CD4-positive, alpha-beta T cell treated with Interleukin-10 for 1 hour (primary cell): ENCODE measurements at regions not wholly inside any gene's neighbourhood (a gene's known extent, or its start where the extent isn't known, plus 50 kb on each side); places are given as distances from the start of the nearest gene placed in this dataset.
"Not testable (repeated sequence)": the region's sequence is repeated elsewhere in the genome, so short reads cannot be mapped to it uniquely, and the experiment has no call there.

ENCODE experiments used
- DNase-seq: peaks from one replicate; pipeline ENCODE4 v3.0.0-alpha.2; 2020

DNA sequence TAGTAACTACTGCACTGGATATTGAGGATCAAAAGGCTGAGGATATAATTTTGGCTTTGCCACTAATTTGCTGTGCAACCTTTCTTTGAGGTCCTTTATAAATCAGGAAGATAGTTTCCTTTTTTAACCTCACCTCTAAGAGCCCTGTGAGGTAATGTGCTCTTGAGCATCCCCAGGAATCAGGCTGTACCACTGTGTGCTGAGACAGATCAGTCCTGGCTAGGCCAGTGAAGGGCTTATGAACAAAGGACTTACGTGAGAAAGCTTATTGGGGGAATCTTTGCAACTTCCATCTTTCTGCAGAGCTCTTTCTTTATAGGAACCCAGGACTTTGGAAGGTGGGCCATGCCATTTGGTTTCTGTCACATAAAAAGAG is 188.9 kb downstream of the SIPA1L2 start:
- DNase-seq = no peak

DNA sequence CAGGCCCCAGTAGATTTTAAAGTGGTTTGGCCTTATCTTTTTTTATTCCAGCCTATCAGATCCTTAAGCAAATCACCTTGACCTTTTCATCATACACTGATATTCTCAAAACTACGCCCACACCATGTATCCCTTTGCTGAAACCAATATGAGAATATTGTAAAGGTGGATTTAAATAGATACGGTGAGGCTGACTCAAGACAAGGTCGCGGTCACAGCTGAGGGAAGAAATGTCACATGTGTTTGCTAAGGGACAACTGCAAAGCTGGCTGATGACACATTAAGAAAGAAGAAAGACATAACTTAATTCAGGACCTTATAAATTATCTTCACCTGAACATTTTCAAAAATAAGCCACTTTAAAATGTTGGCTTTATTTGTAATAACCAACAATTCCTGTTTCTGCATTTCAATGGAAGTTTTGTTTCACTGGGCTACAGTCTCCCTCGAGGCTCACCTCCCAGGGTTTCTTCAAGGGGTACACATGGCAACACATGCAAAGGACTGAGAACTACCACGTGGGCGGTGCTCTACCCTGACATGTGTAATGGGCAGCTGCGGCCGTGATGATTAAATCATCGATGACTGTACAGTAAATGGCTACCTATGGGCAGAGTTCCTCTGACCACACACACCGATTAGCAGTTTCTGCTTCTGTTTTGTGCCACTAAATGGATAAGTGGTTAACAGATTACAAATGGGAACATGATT is 189.5 kb downstream of the SIPA1L2 start:
- DNase-seq = no peak

DNA sequence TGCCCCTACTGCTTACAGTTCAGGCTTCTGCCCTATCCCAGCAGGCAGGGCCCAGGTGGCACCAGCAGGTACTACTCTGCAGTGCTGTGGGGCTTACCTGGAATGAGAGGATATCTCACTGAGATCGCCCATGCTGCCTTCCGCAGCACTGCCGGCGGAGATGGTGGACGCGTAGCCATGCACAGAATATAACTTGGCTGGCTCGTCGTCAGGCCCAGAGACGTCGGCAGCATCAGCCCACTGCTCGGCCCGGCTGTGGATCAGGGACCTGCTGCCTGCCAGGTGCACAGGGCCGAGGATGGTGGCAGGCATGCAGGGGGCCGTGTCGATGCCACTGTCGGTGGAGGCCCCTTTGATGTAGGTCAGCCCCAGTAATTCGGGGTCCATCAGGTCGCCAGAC is 190.9 kb downstream of the SIPA1L2 start:
- DNase-seq = no peak

DNA sequence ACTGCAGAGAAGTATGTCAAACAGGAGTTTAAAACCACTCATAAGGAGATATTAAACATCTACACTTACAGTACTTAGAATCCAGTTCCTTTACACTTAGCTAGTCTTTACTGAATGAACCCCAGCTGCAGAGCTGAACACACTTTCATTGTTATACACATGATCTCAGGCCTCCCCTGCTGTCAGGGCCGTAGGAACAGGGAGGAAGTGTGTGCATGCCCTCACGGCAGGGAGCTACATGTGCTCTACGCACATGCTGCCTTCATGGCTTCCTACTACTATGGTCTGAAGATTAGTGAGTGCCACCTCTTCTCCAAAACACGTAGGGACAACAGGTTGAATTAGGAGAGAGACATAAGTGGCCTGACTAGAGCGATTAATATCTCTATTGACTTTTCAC is 191.5 kb downstream of the SIPA1L2 start:
- DNase-seq = no peak

DNA sequence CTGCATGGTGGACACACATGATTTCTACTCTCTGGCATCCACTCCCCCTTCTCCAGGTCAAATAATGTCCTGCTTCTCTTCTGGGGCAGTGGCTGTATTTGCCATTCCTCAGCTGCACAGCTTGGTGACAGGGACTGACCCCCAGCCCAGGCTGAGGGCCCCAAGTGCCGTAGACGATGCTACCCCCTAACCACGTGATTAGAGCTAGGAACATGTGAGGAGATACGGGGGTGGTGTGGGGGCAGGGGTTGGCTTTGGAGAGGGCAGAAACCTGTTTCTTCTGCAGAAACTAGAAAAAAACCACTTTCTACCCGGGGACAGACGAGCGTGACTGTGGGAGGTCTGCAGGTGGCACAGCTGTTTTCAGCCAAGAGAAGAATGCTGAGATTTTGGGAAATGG is 192.4 kb downstream of the SIPA1L2 start:
- no peak for DNase-seq

DNA sequence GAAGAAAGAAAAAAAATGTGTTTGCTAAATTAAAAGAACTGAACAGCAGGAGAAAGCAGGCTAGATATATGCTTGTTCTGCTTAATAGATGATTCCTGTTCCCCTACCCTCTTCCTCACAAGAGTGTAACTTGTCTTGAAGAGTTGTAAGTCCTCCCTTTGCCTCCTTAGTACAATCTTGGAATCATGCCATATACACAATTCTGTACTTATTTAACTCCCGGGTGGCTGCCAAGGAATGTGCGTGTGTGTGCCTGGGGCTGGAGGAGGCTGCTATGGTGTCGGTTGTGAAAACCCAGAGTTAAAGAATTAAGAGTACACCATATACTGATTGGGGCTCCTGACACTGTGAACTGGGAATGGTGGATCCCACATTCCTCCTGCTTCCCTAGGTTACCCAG is 194.2 kb downstream of the SIPA1L2 start:
- no peak for DNase-seq

DNA sequence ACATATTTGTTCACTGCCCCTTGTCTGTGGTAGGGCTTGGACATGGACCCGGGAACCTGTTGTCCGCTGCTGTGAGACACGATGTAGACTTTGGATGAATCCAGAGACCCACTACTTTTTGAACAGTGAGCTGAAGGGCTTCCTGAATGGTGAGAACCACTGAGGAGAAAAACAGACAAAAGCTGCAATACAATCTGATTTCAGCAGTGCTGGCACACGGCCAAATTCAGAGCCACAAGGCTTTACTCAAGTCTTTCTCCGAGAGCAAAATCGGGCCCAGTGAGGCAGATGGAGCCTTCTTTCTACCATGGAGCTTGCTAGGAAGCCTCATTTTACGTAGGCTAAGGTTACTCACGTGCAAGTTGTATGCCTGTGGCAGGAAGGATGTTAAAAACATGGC is 197.6 kb downstream of the SIPA1L2 start:
- no peak for DNase-seq

DNA sequence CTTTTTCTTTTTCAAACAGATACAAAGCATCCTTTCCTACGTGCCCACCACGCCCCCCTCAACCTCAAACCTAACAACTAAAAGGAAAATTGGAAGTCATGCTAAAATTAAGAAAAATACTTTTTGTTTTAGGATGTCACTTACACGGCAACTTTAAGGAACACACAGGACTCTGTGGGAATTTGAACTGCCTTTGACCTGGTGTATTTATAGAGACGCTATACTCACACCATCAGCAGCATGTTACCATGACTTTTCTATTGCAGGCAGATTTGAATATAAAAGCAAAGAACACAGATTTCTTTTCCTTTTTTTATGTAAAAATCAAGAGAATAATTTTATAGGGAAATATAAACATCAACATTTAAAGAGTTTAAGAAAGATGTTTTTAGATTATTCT is 198.2 kb downstream of the SIPA1L2 start:
- DNase-seq = no peak

DNA sequence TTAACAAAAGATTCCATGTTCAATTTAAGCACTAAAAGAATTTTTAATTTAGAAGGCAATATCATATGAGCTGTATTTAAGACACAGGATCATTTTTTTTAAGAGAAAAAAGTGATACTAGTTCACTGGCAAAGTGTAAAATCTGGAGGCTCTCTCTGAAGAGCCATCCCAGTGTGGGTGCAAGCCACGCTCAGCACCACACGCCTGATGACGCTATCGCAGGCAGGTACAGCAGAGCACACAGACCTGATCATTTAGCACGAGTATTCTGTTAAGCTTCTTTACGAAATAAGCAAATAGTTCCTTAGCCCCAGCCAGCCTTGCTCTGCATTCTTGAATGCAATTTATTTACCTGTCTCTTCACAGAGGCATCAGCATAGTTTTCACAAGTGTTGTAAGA is 198.6 kb downstream of the SIPA1L2 start:
- DNase-seq = no peak

DNA sequence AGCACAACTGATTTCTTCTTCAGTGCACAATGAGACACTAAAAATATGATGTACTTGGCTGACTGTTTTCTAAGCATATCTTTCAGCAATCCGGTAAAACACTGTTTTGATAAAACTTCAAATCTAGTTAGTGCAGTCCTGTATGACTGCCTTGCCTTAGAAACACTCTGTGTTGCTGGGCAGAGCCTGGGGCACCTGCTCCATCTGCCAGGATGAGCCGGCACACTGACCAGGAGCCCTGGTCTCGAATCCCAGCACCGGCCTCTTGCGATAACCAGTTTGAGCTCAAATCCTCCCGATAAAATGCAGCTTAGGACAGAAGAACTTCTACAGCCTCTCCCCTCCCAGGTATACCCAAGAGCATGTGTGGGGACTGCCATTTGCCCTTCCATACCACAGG is 199.5 kb downstream of the SIPA1L2 start:
- no peak for DNase-seq

DNA sequence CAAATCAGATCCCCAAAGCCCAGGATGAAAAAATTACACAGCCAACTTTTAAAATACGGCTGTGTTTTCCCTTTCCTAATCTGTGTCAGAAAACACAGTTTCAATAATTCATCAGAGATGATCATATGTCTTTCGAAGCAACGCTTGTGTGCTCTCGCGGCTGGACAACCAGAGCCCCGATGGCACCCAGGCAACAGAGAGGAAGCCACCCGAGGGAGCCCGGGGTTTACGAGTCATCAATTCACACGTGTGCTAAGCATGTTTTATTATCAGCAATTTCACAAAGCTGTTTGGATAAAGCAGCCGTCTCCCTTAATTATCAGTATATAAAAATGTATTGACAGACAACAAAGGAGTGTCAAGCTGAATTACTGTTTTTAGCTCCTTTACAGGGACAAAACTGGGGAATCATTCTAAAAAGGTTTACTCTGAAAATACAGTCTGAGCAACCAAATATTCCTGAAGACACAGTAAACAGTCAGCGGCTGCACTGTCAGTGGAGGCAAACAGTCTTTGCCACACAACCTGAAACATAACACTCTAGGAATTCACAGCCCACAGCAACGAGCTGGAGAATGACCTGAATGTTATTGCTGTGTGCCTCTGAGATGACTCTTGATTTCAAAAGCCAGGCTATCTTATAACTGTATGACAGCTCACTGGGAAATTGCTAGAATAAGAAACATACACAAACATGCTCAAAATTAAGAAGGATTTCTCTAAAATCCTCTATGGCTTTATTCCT is 201.0 kb downstream of the SIPA1L2 start:
- no peak for DNase-seq

DNA sequence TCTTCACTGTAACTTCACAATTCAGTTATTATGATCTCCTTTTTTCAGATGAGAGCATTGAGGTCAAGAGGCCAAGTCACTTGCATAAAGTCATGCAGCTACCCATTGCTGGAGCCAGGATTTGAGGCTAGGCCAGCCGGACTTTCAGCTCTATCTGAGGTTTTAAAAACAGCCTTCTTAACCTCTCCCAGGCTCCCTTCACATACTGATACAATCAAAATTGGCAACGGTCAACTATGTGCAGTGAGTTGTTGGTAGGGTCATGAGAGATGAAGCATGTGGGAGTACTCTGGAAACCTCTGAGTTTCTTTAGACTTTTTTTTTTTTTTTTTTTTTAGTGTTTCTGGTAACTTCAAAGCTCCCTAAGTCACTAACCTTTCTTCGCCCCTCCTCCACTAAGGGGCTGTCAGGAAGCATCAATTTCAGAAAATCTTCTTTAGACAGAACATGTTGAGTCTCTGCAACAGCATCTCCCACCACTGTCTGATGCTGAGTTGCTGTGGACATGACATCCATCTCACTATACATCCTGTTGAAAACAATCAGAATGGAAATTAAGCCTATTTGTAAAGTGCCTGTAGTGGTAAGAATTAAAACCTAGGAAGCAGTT is 201.8 kb downstream of the SIPA1L2 start:
- DNase-seq = no peak

DNA sequence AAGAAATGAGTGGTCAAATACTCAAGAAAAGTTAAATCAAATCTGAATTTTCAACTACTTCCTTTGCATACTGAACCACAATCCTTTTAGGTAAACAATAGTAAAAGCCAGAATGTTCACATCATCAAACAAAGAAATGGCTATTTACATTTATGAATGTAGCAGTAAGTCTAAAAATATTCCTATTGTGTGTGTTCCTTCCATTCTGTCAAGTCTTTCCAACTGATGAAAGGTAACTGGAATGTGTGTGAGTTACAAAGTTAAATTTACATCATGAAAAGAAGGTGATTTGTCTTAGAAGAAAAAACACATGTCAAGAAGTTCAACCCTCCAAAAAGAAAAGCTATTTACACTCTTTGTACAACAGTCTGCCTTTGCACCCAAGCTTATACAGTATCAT is 203.1 kb downstream of the SIPA1L2 start:
- no peak for DNase-seq

DNA sequence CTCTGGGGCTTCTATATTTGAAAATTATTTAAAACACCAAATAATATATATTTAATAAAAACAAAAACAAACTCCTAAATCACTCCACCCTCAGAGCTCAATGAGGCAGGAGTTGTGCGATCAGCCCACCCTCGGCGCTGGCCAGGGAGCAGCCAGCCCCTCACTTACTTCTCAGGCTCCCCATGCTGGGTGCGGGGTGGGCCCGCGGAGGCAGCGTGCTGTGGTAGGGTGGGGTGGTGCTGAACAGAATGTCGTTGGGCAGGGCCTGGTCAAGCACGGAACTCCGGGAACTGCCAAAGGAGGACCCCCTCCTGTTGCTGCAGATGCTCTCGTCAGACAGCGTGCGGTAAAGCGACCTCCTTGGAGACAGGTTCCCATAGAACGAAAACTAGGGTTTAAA is 204.5 kb downstream of the SIPA1L2 start:
- DNase-seq = no peak

DNA sequence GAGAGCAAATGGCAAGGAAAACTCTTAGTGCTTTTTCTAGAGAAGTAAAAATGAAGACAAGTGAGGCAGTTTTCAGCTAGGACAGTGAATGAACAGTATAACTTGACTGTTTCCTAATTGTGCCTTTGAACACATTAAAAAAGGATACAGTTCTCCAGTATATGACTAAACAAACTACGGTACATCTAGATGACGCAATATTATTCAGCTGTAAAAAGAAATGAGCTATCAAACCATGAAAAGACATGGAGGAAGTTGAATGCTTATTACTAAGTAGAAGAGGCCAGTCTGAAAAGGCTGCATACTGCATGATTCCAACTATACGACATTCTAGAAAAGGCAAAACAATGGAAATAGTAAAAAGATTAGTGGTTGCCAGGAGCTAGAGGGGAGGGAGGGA is 206.3 kb downstream of the SIPA1L2 start:
- DNase-seq = no peak

DNA sequence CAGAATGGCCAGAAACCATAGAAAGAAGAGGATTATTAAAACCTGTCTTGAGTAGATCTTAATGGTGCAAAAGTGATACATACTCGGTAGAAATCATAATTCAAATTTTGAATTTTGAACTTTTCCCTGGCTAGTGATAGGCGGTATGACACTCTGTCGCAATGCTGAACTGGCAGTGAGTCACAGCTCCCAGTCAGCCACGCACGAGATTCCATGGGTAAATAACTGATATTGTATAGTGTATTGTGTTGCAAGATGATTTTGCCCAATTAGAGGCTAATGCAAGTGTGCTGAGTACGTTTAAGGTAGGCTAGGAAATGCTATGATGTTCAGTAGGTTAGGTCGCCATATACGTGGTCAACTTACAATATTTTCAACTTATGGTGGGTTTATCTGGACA is 207.0 kb downstream of the SIPA1L2 start:
- DNase-seq = no peak

DNA sequence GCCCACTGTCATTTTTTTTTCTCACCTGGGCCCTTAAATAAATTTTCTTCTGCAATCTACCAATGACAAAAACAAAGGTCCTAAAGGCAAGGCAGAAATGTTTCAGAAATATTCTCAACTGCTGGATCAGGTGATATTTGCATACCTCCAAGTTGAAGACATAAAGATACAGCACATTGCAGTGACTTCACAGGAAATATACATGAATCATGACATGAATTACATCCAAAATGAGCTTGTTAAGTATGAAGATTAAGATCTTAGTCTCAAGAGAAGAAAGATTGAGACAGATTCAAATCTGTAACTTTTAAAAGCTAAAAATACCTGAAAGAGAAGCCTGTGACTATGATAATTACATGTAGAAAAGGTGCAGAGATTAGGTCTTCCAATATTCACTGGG is 207.8 kb downstream of the SIPA1L2 start:
- no peak for DNase-seq

DNA sequence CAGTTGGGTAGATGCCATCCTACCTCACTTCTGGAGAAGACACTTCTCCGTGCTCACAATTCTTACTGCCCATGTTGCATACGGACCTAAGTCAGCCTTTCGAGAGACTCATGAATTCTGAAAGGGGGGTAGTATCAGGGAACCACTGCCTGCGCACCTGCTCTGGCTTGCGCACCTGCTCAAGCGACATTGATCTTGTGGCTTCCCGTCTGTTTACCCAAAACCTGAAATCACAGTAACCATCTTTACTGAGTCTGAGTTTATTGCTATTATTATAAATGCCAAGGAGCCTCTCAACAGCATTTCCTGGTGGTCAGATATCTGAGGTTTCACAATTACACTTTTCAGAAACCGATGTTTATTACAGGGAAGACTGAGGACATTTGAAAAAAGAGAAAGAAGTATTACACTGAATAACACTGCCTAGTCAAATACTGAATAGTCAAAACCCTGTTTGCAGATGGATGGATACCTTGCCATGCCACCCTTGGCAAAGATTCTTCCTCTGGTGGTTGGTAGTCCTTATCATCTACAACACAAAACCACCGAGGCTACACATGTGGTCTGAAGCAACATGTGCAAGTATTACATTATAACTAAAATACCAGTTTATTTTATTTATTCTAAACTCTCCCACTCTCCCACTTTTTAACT is 208.7 kb downstream of the SIPA1L2 start:
- no peak for DNase-seq

DNA sequence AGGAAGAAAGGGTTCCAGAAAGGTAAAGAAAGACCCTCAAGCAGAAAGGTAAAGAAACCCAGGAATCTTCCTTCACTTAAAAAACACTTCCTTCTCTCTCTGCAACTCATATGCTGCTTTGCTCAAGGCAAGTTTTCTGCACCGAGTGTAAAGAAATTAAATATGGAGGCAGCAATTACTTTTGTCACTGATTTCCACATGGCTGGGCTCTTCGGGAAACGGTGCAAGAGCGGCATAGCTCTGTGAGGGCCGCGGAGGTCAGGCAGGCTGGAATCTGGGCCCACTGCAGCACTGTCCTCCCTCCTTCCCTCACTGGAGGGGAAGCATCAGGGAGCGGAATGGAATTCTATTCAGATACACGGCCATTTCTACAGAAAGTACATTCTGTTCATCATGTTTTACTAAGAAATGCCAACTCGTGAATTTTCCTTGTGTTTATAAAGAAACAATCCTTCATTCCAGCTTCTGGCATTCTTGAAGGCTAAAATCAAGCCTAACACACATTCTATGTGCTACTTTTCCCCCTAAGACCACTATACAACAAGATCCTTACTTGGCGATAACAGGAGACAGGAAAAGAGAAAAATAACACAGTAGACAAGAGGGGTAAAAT is 212.2 kb downstream of the SIPA1L2 start:
- no peak for DNase-seq

DNA sequence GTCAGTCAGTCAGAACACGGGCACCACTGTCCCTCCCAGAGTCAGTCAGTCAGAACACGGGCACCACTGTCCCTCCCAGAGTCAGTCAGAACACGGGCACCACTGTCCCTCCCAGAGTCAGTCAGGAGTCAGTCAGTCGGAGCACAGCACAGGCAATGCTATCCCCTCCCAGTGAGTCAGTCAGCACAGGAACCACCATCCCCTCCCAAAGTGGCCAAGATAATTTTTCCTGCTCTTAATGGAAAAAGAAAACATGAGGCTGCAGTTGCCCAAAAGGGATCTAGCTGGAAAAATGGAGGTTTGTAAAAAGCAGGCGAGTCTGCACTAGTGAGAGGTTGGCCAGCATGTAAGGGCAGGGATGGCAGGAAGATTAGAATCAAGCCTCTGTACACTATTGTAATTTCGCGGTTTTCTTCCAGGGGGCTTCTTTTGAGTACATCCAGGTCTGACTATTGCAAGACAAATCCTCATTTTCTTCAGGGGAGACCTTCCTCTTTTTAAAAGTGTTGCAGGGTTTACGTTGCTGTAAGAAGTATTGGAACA is 213.8 kb downstream of the SIPA1L2 start:
- no peak for DNase-seq

DNA sequence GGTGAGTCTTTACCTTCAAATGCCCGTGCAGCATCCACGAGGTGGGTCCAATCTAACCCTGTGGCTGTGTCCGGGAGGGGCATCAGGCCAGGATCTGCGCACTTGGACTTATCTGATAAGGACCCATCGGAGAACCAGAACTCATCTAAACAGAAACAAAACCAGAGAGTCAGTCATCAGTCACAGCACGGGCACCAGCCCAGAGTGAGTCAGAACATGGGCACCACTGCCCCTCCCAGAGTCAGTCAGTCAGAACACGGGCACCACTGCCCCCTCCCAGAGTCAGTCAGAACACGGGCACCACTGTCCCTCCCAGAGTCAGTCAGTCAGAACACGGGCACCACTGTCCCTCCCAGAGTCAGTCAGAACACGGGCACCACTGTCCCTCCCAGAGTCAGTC is 214.5 kb downstream of the SIPA1L2 start:
- not testable (repeated sequence) for DNase-seq

DNA sequence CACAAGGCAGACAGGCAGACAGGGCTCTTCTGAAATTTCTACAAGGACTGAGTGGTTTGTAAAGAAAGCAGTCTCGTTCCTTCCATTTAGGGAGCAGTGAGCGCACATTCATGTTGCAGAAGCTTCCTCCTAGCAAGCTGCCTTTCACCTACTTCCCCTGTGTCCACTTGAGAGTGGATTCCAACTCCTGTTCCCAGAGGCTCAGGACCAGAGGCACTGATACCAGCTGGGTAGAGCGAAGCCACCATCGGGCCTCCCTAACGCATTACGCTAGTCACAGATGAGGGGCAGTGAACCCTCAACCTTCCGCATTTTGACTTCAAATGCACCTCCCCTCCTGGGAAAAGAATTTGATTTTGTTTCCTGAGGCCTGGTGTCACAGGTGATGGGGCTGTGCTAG is 215.8 kb downstream of the SIPA1L2 start:
- no peak for DNase-seq

DNA sequence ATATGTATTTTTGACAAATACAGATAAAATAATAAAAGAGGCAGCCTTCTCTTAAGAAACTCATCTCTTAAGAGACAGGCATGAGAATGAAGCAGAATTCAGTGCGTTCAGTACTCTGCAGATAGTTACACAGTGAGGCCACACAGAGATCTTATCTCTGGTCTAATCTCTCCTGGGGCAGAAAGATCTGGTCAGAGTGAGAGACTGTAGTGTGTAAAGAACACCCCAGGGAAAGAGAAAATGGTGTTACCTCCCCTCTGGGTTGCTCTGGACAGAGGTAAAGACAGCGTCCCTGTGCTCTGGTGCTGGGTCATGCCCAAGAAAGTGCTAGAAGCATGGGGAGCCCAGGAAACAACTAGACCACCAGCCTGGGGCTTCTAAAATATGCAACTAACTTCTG is 216.3 kb downstream of the SIPA1L2 start:
- no peak for DNase-seq
